ENCODE measurements at regions not wholly inside any gene's neighbourhood (a gene's known extent, or its start where the extent isn't known, plus 50 kb on each side); places are given as distances from the start of the nearest gene placed in this dataset.
"Not testable (repeated sequence)": the region's sequence is repeated elsewhere in the genome, so short reads cannot be mapped to it uniquely, and the experiment has no call there.

- DNase-seq (ENCODE audit: insufficient read length, low spot score); FAIRE-seq: not testable (repeated sequence)
Observed at GRCh38 chr2:101645886-101646285, 51.6 kb upstream of the MAP4K4 start.

GRCh38 chr2:101644842-101645383 is 52.6 kb upstream of the MAP4K4 start:
- DNase-seq (ENCODE audit: insufficient read length, low spot score) (no peak), FAIRE-seq (no peak)

DNA sequence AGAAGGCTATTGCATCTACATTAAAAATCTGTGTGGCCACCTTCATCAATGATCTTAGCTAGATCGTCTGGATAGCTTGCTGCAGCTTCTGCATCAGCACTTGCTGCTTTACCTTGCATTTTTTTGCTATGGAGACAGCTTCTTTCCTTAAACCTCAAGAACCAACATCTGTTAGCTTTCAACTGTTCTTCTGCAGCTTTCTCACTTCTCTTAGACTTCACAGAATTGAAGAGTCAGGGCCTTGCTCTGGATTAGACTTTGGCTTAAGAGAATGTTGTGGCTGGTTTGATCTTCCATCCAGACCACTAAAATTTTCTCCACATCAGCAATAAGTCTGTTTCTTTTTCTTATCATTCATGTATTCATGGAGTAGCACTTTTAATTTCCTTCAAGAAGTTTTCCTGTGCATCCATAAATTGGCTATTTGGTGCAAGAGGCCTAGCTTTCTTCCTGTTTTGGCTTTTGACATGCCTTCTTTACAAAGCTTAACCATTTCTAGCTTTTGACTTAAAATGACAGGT is 54.4 kb upstream of the MAP4K4 start:
- no peak for FAIRE-seq
- DNase-seq (ENCODE audit: insufficient read length, low spot score) = no peak

DNA sequence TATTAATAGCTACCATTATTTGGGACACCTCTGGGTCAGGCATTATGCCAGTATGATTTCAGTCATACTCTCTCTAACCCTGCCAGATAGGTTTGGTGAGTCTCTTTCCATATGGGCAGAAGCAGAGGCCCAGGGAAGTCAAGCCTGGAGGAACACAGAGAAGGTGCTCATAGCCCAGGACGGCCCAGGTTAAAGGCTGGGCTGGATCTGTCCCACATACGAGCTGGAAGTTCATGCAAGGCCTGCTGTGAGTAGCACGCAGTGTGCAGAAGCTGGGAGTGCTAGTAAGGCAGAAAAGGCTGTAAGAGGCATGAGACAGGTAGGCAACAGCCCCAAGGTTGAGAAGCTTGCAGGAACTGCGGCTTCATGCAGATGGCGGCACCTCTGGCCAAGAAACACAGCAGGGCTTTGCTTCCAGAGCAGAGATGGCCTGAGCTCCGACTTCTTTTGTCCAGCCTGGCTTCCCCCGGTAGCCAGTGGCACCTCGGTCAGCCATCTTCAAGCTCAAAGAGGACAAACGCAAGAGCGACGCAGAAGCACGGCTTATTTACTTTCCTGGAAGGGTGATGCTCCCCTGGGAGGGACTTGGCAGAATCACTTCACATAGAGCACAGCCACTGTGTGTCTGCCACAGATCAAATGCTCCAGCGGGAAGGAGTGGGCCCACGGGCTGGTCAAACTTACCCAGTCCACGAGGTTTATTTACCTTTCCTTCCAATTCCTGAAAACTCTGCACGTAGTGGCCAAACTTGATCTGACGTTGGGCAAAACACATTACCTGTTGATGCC is 58.5 kb upstream of the MAP4K4 start:
- FAIRE-seq (no peak), DNase-seq (ENCODE audit: insufficient read length, low spot score) (no peak)

- FAIRE-seq = no peak
- no peak for DNase-seq (ENCODE audit: insufficient read length, low spot score)
Observed at GRCh38 chr2:101638181-101638711, 59.3 kb upstream of the MAP4K4 start.

GRCh38 chr2:101630224-101630949 is 67.1 kb upstream of the MAP4K4 start:
- FAIRE-seq = no peak
- DNase-seq (ENCODE audit: insufficient read length, low spot score) = no peak

DNA sequence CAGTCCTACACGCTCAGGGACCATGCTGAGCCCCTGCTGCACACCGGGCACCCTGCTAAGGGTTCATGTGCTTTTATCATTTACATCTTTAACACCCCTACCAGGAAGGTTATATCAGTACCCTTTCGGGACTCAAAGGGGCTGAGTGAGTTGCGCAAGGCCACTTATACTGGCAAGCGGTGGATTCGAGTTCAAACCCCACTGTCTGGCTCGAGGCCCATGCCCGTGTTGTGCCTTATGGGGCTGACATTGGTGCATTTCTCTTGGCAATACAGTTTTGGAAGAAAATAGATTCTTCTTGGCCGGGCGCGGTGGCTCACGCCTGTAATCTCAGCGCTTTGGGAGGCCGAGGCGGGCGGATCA is 69.5 kb upstream of the MAP4K4 start:
- DNase-seq (ENCODE audit: insufficient read length, low spot score) (no peak), FAIRE-seq (no peak)

DNA sequence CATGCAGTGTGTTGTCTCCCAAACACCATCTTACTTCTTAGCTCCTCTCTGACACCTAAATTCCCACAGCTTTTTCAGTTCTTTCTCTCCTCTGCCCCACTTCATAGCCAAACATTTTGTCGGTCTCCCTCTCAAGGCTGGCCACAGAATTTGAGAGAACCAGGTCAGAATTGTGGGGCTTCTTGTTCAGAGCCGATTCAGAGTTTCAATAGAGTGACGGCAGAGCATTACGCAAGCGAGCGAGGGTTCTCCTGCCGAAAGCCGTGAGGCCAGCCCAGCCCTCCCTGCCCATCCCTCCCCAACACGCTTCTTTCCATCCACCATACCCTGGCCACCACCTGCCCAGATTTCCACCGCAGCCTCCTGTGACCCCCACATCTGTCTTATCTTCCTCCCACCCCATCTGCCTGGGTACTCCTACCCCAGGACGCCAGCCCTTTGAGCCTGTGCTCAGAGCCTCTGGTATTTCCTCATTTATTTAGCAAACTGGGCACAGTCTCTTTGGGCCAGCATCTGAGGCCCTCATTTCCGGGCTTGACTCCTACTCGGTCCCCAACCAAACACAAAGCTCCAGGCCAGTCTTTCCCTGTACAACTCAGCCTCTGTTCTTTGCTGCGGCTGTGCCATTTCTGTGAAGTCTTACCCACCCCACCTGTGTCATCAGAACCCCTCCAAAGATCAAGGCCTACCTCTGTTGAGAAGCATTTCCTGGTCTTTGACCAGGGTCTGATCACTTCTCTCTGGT is 70.0 kb upstream of the MAP4K4 start:
- DNase-seq (ENCODE audit: insufficient read length, low spot score) (no peak), FAIRE-seq (no peak)

- DNase-seq (ENCODE audit: insufficient read length, low spot score); FAIRE-seq: not testable (repeated sequence)
Observed at GRCh38 chr2:101625814-101626213, 71.7 kb upstream of the MAP4K4 start.

GRCh38 chr2:101625387-101625786 is 72.1 kb upstream of the MAP4K4 start:
- DNase-seq (ENCODE audit: insufficient read length, low spot score) = no peak
- FAIRE-seq = no peak

DNA sequence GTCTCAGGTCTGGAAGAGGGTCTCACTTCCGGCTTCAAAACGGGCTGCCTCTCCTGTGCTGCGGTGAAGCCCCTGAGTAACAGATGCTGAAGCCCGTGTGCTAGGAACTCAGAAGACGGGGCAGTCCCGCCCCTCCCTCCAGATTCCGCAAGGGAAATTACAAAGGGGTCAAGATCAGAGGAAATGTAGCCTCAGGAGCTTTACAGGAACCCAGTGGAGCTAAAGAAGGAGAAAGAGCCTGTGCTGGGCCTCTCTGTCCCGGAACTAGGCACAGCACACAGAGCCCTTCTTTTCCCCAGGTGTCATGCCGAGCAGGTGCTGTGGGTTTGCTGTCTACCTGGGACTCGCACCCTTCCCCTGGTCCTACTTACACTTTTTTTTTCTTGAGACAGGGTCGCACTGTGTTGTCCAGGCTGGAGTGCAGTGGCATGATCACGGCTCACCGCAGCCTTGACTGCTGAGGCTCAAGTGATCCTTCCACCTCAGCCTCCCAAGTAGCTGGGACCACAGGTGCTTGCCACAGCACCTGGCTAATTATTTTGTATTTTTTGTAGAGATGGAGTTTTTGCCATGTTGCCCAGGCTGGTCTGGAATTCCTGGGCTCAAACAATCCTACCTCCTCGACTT is 72.7 kb upstream of the MAP4K4 start:
- no peak for DNase-seq (ENCODE audit: insufficient read length, low spot score)
- no peak for FAIRE-seq

GRCh38 chr2:101623031-101623521 is 74.4 kb upstream of the MAP4K4 start:
- DNase-seq (ENCODE audit: insufficient read length, low spot score) (peak; percentile 24), FAIRE-seq (peak; percentile 67)

DNA sequence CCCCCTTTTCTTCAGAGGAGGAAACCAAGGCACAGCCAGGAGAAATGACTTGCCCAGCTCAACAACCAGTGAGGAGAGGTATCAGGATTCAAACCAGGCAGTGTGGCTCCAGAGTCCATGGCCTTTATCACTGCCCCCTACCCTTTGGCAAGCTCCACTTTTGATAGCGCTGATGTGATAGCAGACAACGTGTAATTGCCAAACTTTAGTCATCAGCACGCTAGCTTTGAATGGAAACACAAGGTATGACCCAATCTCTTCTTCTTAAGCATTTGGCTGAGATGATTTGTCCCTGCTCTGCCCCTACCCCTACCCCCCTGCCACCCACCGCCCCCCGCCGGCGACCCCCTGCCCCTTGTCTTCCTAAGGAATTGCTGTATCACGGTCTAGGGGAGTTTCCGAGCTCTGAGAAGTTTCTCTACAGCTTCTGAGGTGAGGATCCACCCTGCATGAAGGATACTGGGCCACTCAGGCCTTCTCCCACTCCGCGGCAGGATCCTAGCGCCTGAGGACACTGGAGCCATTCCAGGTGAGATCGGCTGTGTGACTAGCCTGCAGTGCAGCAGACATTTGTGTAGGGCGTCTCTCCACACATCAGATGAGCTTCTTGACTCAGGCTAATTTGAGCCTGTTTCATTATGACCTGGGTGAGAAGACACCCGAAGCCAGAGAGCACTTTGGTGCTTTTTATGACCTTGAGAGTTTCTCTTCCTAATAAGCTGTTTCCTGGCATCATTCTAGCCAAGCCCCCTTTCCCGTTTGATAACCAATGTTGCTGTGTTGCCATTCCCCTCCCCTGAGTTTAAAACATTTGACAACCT is 75.1 kb upstream of the MAP4K4 start:
- no peak for FAIRE-seq
- peak; percentile 35 for DNase-seq (ENCODE audit: insufficient read length, low spot score)

- FAIRE-seq (no peak), DNase-seq (ENCODE audit: insufficient read length, low spot score) (no peak)
Observed at GRCh38 chr2:101619191-101619591, 78.3 kb upstream of the MAP4K4 start.

DNA sequence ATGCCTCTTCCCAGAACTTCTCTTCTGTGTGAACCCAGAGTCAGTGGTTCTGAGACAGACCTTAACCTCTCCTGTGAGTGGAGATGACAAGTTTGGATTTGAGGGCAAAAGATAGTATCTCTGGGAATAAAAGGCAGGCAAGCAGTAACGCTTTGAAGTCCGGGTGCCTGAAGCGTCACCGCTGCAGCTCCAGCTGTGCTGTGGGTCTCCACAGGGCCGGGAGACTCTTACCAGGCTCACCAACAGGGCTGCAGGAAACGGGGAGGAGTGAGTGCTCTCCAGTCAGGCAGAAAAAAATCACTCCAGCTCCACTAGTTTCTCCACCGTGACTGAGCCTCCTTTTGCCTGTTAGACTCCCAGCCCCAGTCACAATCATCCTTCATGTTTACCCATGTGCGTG is 79.7 kb upstream of the MAP4K4 start:
- FAIRE-seq (no peak), DNase-seq (ENCODE audit: insufficient read length, low spot score) (no peak)

GRCh38 chr2:101617188-101617587 is 80.3 kb upstream of the MAP4K4 start:
- no peak for DNase-seq (ENCODE audit: insufficient read length, low spot score)
- FAIRE-seq = no peak

GRCh38 chr2:101614127-101614759 is 83.3 kb upstream of the MAP4K4 start:
- DNase-seq (ENCODE audit: insufficient read length, low spot score) (no peak), FAIRE-seq (no peak)

- FAIRE-seq (no peak), DNase-seq (ENCODE audit: insufficient read length, low spot score) (no peak)
Observed at GRCh38 chr2:101613056-101613704, 84.3 kb upstream of the MAP4K4 start.
